ENCODE measurements at regions not wholly inside any gene's neighbourhood (a gene's known extent, or its start where the extent isn't known, plus 50 kb on each side); places are given as distances from the start of the nearest gene placed in this dataset.
A peak's percentile ranks its signal among the peaks of the same experiment; 100 is the strongest.

- Histone ChIP-seq H3K4me1 (no peaks in the 10 kb centered on the region), H3K4me3 (no peak overlapping the region), H3K36me3 (no peaks in the 10 kb centered on the region), H3K27ac (peak overlapping the region in 1 of 2 donors; percentile 10), H3K9me3 (no peaks in the 10 kb centered on the region), H3K27me3 (no peaks in the 10 kb centered on the region)
- intact Hi-C loops (cut with DNase I; ENCODE audit: low total_unique reads), result no loop called here
- TF ChIP-seq POLR2A (IDR thresholded peaks at IDR 0.05) (no peak), POLR2AphosphoS5 (IDR thresholded peaks at IDR 0.05) (no peak), CTCF (IDR thresholded peaks at IDR 0.05) (no peak)
- no peak for DNase-seq (ENCODE audit: low spot score in 2 of 2)
Measured at GRCh38 chr4:158016511-158016910, 156.3 kb downstream of the GASK1B start.

GRCh38 chr4:158015241-158015640 lies 157.6 kb downstream of the GASK1B start:
- Histone ChIP-seq H3K9me3 (no peaks in the 10 kb centered on the region), H3K27me3 (no peaks in the 10 kb centered on the region), H3K27ac (no peak overlapping the region), H3K4me1 (no peaks in the 10 kb centered on the region), H3K36me3 (no peaks in the 10 kb centered on the region), H3K4me3 (no peak overlapping the region)
- DNase-seq (ENCODE audit: low spot score in 2 of 2), result no peak
- intact Hi-C loops (cut with DNase I; ENCODE audit: low total_unique reads), result no loop called here
- no peak for TF ChIP-seq POLR2AphosphoS5 (IDR thresholded peaks at IDR 0.05)
- no peak for TF ChIP-seq POLR2A (IDR thresholded peaks at IDR 0.05)
- no peak for TF ChIP-seq CTCF (IDR thresholded peaks at IDR 0.05)

- intact Hi-C loops (cut with DNase I; ENCODE audit: low total_unique reads), result no loop called here
- no peaks in the 10 kb centered on the region for H3K4me1 ChIP-seq
- H3K27ac ChIP-seq, result no peak overlapping the region
- H3K9me3 ChIP-seq, result no peaks in the 10 kb centered on the region
- DNase-seq (ENCODE audit: low spot score in 2 of 2), result no peak
- H3K4me3 ChIP-seq, result no peak overlapping the region
- no peaks in the 10 kb centered on the region for H3K36me3 ChIP-seq
- TF ChIP-seq CTCF (IDR thresholded peaks at IDR 0.05), result no peak
- no peak for TF ChIP-seq POLR2AphosphoS5 (IDR thresholded peaks at IDR 0.05)
- no peak for TF ChIP-seq POLR2A (IDR thresholded peaks at IDR 0.05)
- no peaks in the 10 kb centered on the region for H3K27me3 ChIP-seq
Measured at GRCh38 chr4:158013858-158014257, 159.0 kb downstream of the GASK1B start.

- no peak overlapping the region for H3K27ac ChIP-seq
- no peak for DNase-seq (ENCODE audit: low spot score in 2 of 2)
- no peak for TF ChIP-seq CTCF (IDR thresholded peaks at IDR 0.05)
- no peak for TF ChIP-seq POLR2A (IDR thresholded peaks at IDR 0.05)
- no peak for TF ChIP-seq POLR2AphosphoS5 (IDR thresholded peaks at IDR 0.05)
- H3K9me3 ChIP-seq, result no peaks in the 10 kb centered on the region
- intact Hi-C loops (cut with DNase I; ENCODE audit: low total_unique reads), result no loop called here
- H3K36me3 ChIP-seq, result no peaks in the 10 kb centered on the region
- H3K4me1 ChIP-seq, result peaks cover 0 to 8% of the 10 kb centered on the region in 2 donors
- H3K27me3 ChIP-seq, result no peaks in the 10 kb centered on the region
- no peak overlapping the region for H3K4me3 ChIP-seq
Measured at GRCh38 chr4:158010361-158010760, 162.5 kb downstream of the GASK1B start.

GRCh38 chr4:158008551-158009218 lies 164.1 kb downstream of the GASK1B start:
- DNase-seq (ENCODE audit: low spot score in 2 of 2), result no peak
- H3K4me3 ChIP-seq, result no peak overlapping the region
- H3K27me3 ChIP-seq, result no peaks in the 10 kb centered on the region
- peaks cover 0 to 8% of the 10 kb centered on the region in 2 donors for H3K4me1 ChIP-seq
- H3K9me3 ChIP-seq, result no peaks in the 10 kb centered on the region
- TF ChIP-seq POLR2AphosphoS5 (IDR thresholded peaks at IDR 0.05), result no peak
- no peak for TF ChIP-seq POLR2A (IDR thresholded peaks at IDR 0.05)
- TF ChIP-seq CTCF (IDR thresholded peaks at IDR 0.05), result no peak
- H3K27ac ChIP-seq, result peak overlapping the region in 1 of 2 donors; percentile 30
- intact Hi-C loops (cut with DNase I; ENCODE audit: low total_unique reads), result no loop called here
- no peaks in the 10 kb centered on the region for H3K36me3 ChIP-seq
